Panc1 (cell line): ENCODE measurements at regions not wholly inside any gene's neighbourhood (a gene's known extent, or its start where the extent isn't known, plus 50 kb on each side); places are given as distances from the start of the nearest gene placed in this dataset.

Experiments
- POLR2AphosphoS5 ChIP-seq: IDR thresholded peaks from 2 replicates; pipeline ENCODE4 v1.6.1; 2012; ENCODE audit warnings: mild to moderate bottlenecking, low read depth, low read length, moderate library complexity
- SIN3A ChIP-seq: IDR thresholded peaks from 2 replicates; pipeline ENCODE4 v1.6.1; 2012; ENCODE audit warnings: low read depth, mild to moderate bottlenecking, low read length, moderate library complexity, borderline replicate concordance; ENCODE audit not compliant: insufficient read depth
- TF ChIP-seq, protein P1 (sequence below): fragments of 450-650 bp; IDR thresholded peaks from 2 replicates; pipeline ENCODE4 v1.5.1; 2017; ENCODE audit warnings: mild to moderate bottlenecking
- TF ChIP-seq, protein P2 (sequence below), 2 experiments: IDR thresholded peaks; 2 replicates each; pipeline ENCODE4 v1.6.1; 2011 to 2012; ENCODE audit warnings: low read depth in 2 of 2, control low read depth in 1 of 2, low read length in 1 of 2, mild to moderate bottlenecking in 1 of 2, moderate library complexity in 1 of 2; ENCODE audit not compliant: insufficient read depth in 1 of 2

DNA sequence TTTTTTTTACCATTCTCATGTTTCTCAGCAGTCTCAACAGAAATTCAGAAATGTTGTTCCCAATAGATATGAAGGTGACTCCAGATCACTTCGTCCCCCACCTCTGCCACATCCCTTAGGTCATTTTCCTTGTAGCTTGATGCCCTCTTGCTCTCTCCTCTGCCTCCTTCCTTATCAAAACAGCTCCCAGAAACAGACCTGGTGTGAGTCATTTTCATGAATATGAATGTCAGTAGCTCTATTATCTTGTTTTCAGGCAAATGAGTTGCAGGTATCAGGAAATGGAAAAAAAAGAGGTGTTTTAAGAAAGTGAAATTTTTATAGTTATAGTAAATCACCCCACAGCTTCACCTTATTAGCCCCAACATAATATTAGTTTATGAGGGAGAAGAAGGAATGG is 539.3 kb downstream of the SUCLA2 start:
- no peak for TF ChIP-seq POLR2AphosphoS5
- TF ChIP-seq, protein P1, sequence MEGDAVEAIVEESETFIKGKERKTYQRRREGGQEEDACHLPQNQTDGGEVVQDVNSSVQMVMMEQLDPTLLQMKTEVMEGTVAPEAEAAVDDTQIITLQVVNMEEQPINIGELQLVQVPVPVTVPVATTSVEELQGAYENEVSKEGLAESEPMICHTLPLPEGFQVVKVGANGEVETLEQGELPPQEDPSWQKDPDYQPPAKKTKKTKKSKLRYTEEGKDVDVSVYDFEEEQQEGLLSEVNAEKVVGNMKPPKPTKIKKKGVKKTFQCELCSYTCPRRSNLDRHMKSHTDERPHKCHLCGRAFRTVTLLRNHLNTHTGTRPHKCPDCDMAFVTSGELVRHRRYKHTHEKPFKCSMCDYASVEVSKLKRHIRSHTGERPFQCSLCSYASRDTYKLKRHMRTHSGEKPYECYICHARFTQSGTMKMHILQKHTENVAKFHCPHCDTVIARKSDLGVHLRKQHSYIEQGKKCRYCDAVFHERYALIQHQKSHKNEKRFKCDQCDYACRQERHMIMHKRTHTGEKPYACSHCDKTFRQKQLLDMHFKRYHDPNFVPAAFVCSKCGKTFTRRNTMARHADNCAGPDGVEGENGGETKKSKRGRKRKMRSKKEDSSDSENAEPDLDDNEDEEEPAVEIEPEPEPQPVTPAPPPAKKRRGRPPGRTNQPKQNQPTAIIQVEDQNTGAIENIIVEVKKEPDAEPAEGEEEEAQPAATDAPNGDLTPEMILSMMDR = no peak
- no peak for TF ChIP-seq SIN3A
- TF ChIP-seq, protein P2, sequence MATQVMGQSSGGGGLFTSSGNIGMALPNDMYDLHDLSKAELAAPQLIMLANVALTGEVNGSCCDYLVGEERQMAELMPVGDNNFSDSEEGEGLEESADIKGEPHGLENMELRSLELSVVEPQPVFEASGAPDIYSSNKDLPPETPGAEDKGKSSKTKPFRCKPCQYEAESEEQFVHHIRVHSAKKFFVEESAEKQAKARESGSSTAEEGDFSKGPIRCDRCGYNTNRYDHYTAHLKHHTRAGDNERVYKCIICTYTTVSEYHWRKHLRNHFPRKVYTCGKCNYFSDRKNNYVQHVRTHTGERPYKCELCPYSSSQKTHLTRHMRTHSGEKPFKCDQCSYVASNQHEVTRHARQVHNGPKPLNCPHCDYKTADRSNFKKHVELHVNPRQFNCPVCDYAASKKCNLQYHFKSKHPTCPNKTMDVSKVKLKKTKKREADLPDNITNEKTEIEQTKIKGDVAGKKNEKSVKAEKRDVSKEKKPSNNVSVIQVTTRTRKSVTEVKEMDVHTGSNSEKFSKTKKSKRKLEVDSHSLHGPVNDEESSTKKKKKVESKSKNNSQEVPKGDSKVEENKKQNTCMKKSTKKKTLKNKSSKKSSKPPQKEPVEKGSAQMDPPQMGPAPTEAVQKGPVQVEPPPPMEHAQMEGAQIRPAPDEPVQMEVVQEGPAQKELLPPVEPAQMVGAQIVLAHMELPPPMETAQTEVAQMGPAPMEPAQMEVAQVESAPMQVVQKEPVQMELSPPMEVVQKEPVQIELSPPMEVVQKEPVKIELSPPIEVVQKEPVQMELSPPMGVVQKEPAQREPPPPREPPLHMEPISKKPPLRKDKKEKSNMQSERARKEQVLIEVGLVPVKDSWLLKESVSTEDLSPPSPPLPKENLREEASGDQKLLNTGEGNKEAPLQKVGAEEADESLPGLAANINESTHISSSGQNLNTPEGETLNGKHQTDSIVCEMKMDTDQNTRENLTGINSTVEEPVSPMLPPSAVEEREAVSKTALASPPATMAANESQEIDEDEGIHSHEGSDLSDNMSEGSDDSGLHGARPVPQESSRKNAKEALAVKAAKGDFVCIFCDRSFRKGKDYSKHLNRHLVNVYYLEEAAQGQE (IDR thresholded peaks at IDR 0.05; ENCODE audit: insufficient read depth in 1 of 2, low read depth in 2 of 2, low read length in 1 of 2) = no peak
